GM21529 (cell line): ENCODE measurements at regions not wholly inside any gene's neighbourhood (a gene's known extent, or its start where the extent isn't known, plus 50 kb on each side); places are given as distances from the start of the nearest gene placed in this dataset.

Experiments used
- ATAC-seq: cut with Tn5 transposase; IDR thresholded peaks from one replicate; pipeline ENCODE4 v1.9.1; 2021; ENCODE audit not compliant: unreplicated experiment

GRCh38 chr7:41193738-41194282, 509.1 kb downstream of the INHBA start:
- ATAC-seq = no peak

GRCh38 chr7:41190581-41190980, 512.3 kb downstream of the INHBA start:
- no peak for ATAC-seq

DNA sequence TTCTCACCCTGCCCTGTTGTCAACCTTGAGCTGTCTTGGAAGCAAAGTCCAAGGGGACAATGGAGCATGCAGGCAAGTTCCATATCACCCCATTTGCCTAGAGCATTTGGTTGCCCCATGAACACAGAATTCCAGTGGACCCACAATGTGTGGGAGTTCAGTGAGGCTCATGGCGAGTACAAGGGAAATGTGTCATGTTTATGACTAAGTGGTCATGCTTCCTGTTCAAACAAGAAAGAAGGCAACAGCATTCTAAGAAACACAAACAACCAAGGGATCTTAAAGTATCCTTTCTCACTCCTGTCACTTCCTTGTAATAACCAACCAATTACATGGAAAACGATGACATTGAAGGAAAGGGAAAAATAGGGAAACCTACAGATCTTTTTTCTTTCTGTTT, 513.0 kb downstream of the INHBA start:
- no peak for ATAC-seq

GRCh38 chr7:41188163-41189130, 514.4 kb downstream of the INHBA start:
- no peak for ATAC-seq

- no peak for ATAC-seq
Measured at GRCh38 chr7:41187322-41187721, 515.6 kb downstream of the INHBA start.

DNA sequence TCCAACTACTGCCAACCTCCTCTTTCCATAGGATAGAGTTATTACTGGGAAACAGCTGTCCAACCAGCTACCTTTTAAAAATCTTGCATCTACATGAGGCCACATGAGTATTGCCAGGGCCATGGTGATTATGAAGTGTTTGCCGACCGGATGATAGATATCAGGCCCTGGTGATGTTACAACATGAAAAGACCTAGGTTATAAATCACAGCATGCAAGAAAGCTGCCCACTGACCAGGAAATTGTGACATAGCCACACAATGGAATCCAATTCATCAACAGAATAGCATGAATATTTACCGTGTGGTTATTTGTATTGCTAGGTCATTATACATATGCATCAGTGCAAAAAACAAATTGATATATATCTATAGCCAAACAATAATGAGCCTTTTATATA, 517.0 kb downstream of the INHBA start:
- ATAC-seq = no peak

GRCh38 chr7:41183741-41184140, 519.1 kb downstream of the INHBA start:
- no peak for ATAC-seq

GRCh38 chr7:41182782-41183181, 520.1 kb downstream of the INHBA start:
- ATAC-seq = no peak

GRCh38 chr7:41175435-41175834, 527.5 kb downstream of the INHBA start:
- no peak for ATAC-seq

GRCh38 chr7:41174521-41174920, 528.4 kb downstream of the INHBA start:
- no peak for ATAC-seq

DNA sequence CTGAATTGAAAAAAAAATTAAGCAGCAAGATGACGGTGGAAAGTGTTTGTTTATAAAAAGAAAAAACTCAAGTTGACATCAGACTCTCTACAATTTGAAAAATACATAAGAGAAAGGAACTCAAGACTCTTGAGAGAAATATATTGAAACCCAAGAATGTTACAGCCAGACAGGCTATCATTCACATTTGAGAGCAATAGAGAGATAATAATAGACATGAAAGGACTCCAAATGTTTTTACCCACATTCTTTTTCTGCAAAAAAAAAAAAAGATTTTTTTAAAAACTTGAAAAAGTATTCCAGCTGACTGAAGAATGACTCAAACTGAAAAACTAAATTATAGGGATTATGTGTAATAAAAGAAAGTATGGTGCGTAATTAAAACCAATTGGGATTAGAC, 532.4 kb downstream of the INHBA start:
- no peak for ATAC-seq

GRCh38 chr7:41169317-41169716, 533.6 kb downstream of the INHBA start:
- no peak for ATAC-seq

- ATAC-seq = no peak
Measured at GRCh38 chr7:41167836-41168235, 535.1 kb downstream of the INHBA start.

DNA sequence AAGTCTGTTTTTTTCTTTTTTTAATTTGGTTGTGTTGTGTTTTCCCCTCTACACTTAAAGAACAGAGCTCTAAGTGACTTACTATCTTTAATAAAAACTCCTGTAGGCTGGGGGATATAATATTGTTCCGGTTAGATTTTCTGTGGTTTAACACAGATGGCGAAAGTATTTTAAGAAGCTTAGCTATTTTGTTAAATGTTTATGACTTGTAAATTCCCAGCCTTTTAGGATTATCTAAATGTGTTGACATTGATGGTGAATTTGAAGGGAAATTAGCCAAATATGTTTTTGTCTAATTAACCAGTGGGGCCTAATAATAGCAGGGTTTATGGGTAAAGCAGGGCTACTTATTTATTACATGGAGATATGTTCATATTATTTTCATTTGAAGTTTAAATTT, 538.5 kb downstream of the INHBA start:
- no peak for ATAC-seq

DNA sequence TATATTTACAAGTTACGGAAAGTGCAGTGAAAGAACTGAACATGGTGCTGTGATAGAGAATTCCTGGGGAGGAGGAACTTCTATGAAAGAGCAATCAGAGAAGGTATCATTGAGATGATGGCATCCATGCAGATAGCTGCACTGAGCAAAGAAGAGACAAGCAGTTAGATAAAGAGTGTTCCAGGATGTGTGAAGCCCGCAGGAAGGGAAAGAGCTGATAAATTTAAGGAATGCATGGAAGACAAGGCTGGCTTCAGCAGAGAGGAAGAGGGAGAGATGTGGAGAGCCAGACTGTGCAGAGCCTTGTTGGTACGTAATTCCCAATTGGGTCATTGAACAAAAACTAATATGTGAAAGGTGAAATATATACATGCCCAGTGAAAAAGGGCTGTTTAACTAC, 538.9 kb downstream of the INHBA start:
- ATAC-seq = no peak

DNA sequence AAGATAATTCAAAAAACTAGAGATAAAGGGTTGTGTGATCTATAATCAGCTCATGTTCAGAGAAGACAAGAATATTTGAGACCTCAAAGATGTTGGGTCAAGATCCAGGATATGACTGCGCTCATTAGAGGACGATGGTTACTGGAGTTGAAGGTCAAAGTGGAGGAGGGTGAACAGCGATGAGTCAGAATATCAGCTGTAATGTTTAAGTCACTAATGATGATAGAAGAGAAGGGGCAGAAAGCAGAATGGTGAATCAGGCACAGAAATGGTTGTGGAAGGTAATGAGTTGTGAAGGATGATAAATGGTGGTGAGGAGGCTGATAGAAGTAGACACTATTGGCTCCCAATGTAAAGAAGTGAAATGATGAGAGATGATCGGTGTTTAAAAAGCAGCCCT, 540.3 kb downstream of the INHBA start:
- no peak for ATAC-seq

DNA sequence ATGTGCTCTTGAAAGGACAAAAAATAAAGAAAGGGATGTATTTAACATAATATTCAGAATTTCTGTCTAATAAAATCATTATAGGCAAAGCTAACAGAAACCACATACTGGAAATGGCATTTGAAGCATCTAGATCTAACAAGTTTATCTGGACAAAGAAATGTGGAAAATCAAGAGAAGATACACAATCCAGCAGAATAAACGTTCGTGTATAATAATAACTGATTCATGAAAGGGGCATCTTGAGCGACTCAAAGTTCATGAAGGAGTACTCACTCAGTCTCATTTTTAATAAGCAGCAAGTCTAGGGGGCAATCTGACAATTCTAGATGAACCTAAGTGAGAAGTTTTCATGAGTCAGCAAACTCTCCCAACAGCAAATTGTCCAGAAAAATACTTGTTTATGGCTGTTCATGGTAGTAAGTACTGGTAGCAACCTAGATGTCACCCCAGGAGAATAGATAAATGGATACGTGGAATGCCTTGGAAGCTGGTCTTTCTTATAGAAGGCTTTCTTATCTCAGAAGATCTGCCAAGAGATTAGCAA, 541.8 kb downstream of the INHBA start:
- no peak for ATAC-seq

DNA sequence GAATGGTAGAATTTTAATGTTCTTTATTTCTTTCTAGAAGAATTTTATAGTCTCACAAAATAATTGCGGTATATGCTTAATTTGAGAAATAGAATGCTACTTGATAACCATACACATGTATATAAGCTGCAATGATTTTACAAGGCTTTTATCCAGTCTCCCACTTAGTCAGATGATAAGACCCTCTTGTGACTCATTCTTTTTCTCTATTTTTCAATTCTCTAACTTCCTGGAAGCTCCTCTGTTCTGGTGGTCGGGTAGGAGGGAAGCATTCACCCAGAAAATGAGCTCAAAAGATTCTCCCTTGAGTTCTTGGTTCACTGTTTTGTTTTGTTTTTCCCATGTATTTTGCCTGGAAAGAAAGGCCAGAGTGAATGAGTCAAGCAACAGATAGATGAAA, 546.6 kb downstream of the INHBA start:
- no peak for ATAC-seq

DNA sequence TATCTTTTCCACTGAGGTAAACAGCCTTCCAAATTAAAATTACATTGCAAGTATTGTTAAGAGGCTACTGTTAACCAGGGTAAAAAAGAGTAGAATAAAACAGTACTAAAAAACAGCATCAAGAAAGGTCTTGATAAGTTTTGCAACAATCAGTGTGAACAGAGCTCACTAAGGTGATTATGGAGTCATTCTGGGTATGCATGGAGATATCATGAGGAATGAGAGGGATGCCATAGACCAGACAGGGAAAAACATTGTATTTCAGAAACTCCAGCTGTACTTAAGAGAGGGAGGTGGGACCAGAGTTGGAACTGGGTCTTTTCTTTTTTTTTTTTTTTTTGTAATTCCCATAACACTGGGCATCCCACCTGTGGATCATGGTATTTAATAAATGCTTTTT, 549.6 kb downstream of the INHBA start:
- ATAC-seq = no peak

GRCh38 chr7:41152179-41152678, 550.7 kb downstream of the INHBA start:
- ATAC-seq = no peak

GRCh38 chr7:41149576-41149975, 553.3 kb downstream of the INHBA start:
- ATAC-seq = no peak

GRCh38 chr7:41148521-41148951, 554.4 kb downstream of the INHBA start:
- ATAC-seq = no peak
